ENCODE measurements at regions not wholly inside any gene's neighbourhood (a gene's known extent, or its start where the extent isn't known, plus 50 kb on each side); places are given as distances from the start of the nearest gene placed in this dataset.

GRCh38 chr3:5580826-5581225 lies 393.3 kb downstream of the EDEM1 start:
- Histone ChIP-seq H4K20me1 (ENCODE audit: insufficient read depth) (no peaks in the 10 kb centered on the region), H3K79me2 (replicated peaks; ENCODE audit: insufficient read depth, low read length) (no peaks in the 10 kb centered on the region), H3K27me3 (ENCODE audit: insufficient read depth, low read depth, low read length) (no peaks in the 10 kb centered on the region), H2AFZ (ENCODE audit: low read depth, low read length) (no peak overlapping the region), H3K9me2 (ENCODE audit: insufficient read depth, low read length) (no peaks in the 10 kb centered on the region), H3K36me3 (ENCODE audit: insufficient read depth, low read length) (no peaks in the 10 kb centered on the region), H3K4me2 (ENCODE audit: low read length) (no peak overlapping the region), H3K9ac (ENCODE audit: low read length) (no peak overlapping the region), H3K27ac (ENCODE audit: low read length) (no peak overlapping the region), H3K9me3 (ENCODE audit: low read length) (no peaks in the 10 kb centered on the region), H3F3A (ENCODE audit: insufficient read depth, low read length, poor library complexity, severe bottlenecking) (no peaks in the 10 kb centered on the region), H3K4me3 (ENCODE audit: low read length) (no peak overlapping the region)
- TF ChIP-seq, protein P1, sequence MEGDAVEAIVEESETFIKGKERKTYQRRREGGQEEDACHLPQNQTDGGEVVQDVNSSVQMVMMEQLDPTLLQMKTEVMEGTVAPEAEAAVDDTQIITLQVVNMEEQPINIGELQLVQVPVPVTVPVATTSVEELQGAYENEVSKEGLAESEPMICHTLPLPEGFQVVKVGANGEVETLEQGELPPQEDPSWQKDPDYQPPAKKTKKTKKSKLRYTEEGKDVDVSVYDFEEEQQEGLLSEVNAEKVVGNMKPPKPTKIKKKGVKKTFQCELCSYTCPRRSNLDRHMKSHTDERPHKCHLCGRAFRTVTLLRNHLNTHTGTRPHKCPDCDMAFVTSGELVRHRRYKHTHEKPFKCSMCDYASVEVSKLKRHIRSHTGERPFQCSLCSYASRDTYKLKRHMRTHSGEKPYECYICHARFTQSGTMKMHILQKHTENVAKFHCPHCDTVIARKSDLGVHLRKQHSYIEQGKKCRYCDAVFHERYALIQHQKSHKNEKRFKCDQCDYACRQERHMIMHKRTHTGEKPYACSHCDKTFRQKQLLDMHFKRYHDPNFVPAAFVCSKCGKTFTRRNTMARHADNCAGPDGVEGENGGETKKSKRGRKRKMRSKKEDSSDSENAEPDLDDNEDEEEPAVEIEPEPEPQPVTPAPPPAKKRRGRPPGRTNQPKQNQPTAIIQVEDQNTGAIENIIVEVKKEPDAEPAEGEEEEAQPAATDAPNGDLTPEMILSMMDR (IDR thresholded peaks at IDR 0.05; ENCODE audit: poor library complexity, severe bottlenecking), result no peak
- TF ChIP-seq TAF1 (IDR thresholded peaks at IDR 0.05; ENCODE audit: low read depth) (no peak), MXI1 (conservative IDR thresholded peaks at IDR 0.05; ENCODE audit: poor library complexity, severe bottlenecking) (no peak), EZH2 (IDR thresholded peaks at IDR 0.05; ENCODE audit: borderline replicate concordance, insufficient read depth, low read length, poor library complexity, severe bottlenecking) (no peak), POLR2AphosphoS5 (IDR thresholded peaks at IDR 0.05) (no peak), REST (IDR thresholded peaks at IDR 0.05; ENCODE audit: borderline replicate concordance) (no peak), RAD21 (conservative IDR thresholded peaks at IDR 0.05) (no peak), SMC3 (conservative IDR thresholded peaks at IDR 0.05; ENCODE audit: poor library complexity) (no peak), EP300 (conservative IDR thresholded peaks at IDR 0.05; ENCODE audit: poor library complexity, severe bottlenecking) (no peak)

GRCh38 chr3:5581743-5582142 lies 394.2 kb downstream of the EDEM1 start:
- no peaks in the 10 kb centered on the region for H3K36me3 ChIP-seq (ENCODE audit: insufficient read depth, low read length)
- H3K27ac ChIP-seq (ENCODE audit: low read length), result no peak overlapping the region
- H3K79me2 ChIP-seq (replicated peaks; ENCODE audit: insufficient read depth, low read length), result no peaks in the 10 kb centered on the region
- TF ChIP-seq REST (IDR thresholded peaks at IDR 0.05; ENCODE audit: borderline replicate concordance), result no peak
- TF ChIP-seq, protein P1 (IDR thresholded peaks at IDR 0.05; ENCODE audit: poor library complexity, severe bottlenecking), result no peak
- no peak for TF ChIP-seq MXI1 (conservative IDR thresholded peaks at IDR 0.05; ENCODE audit: poor library complexity, severe bottlenecking)
- no peak for TF ChIP-seq EP300 (conservative IDR thresholded peaks at IDR 0.05; ENCODE audit: poor library complexity, severe bottlenecking)
- TF ChIP-seq SMC3 (conservative IDR thresholded peaks at IDR 0.05; ENCODE audit: poor library complexity), result no peak
- TF ChIP-seq TAF1 (IDR thresholded peaks at IDR 0.05; ENCODE audit: low read depth), result no peak
- no peak for TF ChIP-seq POLR2AphosphoS5 (IDR thresholded peaks at IDR 0.05)
- no peak for TF ChIP-seq RAD21 (conservative IDR thresholded peaks at IDR 0.05)
- TF ChIP-seq EZH2 (IDR thresholded peaks at IDR 0.05; ENCODE audit: borderline replicate concordance, insufficient read depth, low read length, poor library complexity, severe bottlenecking), result no peak
- H4K20me1 ChIP-seq (ENCODE audit: insufficient read depth), result no peaks in the 10 kb centered on the region
- no peaks in the 10 kb centered on the region for H3K9me2 ChIP-seq (ENCODE audit: insufficient read depth, low read length)
- H2AFZ ChIP-seq (ENCODE audit: low read depth, low read length), result no peak overlapping the region
- no peak overlapping the region for H3K9ac ChIP-seq (ENCODE audit: low read length)
- H3K27me3 ChIP-seq (ENCODE audit: insufficient read depth, low read depth, low read length), result no peaks in the 10 kb centered on the region
- no peaks in the 10 kb centered on the region for H3K9me3 ChIP-seq (ENCODE audit: low read length)
- H3F3A ChIP-seq (ENCODE audit: insufficient read depth, low read length, poor library complexity, severe bottlenecking), result no peaks in the 10 kb centered on the region
- no peak overlapping the region for H3K4me2 ChIP-seq (ENCODE audit: low read length)
- no peak overlapping the region for H3K4me3 ChIP-seq (ENCODE audit: low read length)
